Activated CD8-positive, alpha-beta T cell treated with anti-CD3 and anti-CD28 coated beads, Interleukin-2, amount 10 ng/mL, durations not matched to agents 7 days and 5 days (primary cell): ENCODE measurements at regions not wholly inside any gene's neighbourhood (a gene's known extent, or its start where the extent isn't known, plus 50 kb on each side); places are given as distances from the start of the nearest gene placed in this dataset.

ENCODE experiments used
- ATAC-seq: fragments of 150-1000 bp; cut with Tn5 transposase; one replicate; pipeline ENCODE4 v1.10.0; 2021; ENCODE audit warnings: moderate library complexity
- CTCF ChIA-PET: fragments of 350-600 bp; sonication (Branson Sonifier 250); formaldehyde crosslinking; loops from one replicate; lab custom pipeline; 2021; ENCODE audit warnings: antibody characterized with exemption; lab: Charles Lee
- POLR2A ChIA-PET: fragments of 350-600 bp; sonication (Branson Sonifier 250); formaldehyde crosslinking; loops from one replicate; lab custom pipeline; 2021; ENCODE audit warnings: antibody characterized with exemption; lab: Charles Lee
- DNase-seq: peaks from one replicate; pipeline ENCODE4 v3.0.0-alpha.2; 2020
- H3K27ac Mint-ChIP-seq: one replicate; pipeline ENCODE4 v1.8.0; 2021; ENCODE audit warnings: mild to moderate bottlenecking, mixed read lengths
- H3K27me3 Mint-ChIP-seq: one replicate; pipeline ENCODE4 v1.8.0; 2021; ENCODE audit warnings: low read depth, mixed read lengths
- H3K36me3 Mint-ChIP-seq: one replicate; pipeline ENCODE4 v1.8.0; 2021; ENCODE audit warnings: low read depth, mixed read lengths
- H3K4me1 Mint-ChIP-seq: one replicate; pipeline ENCODE4 v1.8.0; 2021; ENCODE audit warnings: low read depth, mixed read lengths
- H3K4me3 Mint-ChIP-seq: one replicate; pipeline ENCODE4 v1.8.0; 2021; ENCODE audit warnings: mild to moderate bottlenecking, mixed read lengths
- H3K9me3 Mint-ChIP-seq: one replicate; pipeline ENCODE4 v1.8.0; 2022; ENCODE audit warnings: mixed read lengths; ENCODE audit not compliant: insufficient read depth

DNA sequence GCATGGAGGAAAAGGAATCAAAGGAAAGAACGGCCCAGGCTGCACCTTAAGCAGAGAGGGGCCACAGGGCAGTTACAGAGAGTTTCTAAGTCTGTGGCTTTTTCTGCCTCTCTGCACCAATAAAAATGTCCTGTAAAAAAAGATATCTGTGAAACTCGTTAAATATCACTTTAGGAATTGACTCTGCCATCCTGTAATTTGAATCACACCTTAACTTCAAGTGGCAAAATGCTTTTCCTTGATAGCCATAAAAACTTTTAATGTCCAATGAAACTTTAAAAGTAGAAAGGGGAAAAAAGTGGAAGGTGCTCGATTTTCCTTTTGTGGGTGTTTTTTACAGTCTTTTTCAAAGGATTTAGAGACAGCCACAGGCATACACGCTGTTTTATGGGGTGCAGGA, 255.7 kb downstream of the ARRDC4 start:
- H3K4me3 Mint-ChIP-seq: no peak overlapping the region
- ChIA-PET POLR2A (no interaction called here), CTCF (no interaction called here)
- no peaks in the 10 kb centered on the region for H3K9me3 Mint-ChIP-seq
- H3K4me1 Mint-ChIP-seq: no peaks in the 10 kb centered on the region
- H3K27ac Mint-ChIP-seq: no peak overlapping the region
- H3K36me3 Mint-ChIP-seq: no peaks in the 10 kb centered on the region
- H3K27me3 Mint-ChIP-seq: no peaks in the 10 kb centered on the region
- no peak for ATAC-seq
- DNase-seq: no peak

DNA sequence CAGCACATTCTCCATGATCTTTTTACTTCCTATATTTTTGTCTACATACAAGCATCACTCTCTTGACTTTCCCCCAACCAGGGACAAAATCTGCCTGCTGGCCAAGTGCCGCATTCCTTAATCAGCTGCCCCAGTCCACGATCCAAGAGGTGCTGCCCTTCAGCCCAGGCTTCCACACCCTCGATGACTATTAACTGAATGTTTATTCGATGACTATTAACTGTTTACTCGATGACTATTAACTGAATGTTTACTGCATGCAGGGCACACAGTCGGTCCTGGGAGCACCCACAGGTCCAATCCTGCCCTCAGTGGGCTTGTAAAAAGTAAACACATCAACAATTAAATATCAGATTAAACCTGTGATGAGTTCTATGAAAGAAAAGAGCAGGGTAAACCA, 256.9 kb downstream of the ARRDC4 start:
- ChIA-PET CTCF (no interaction called here), POLR2A (no interaction called here)
- no peak for DNase-seq
- no peak overlapping the region for H3K27ac Mint-ChIP-seq
- H3K9me3 Mint-ChIP-seq: no peaks in the 10 kb centered on the region
- no peaks in the 10 kb centered on the region for H3K27me3 Mint-ChIP-seq
- H3K4me3 Mint-ChIP-seq: no peak overlapping the region
- no peak for ATAC-seq
- H3K4me1 Mint-ChIP-seq: no peaks in the 10 kb centered on the region
- no peaks in the 10 kb centered on the region for H3K36me3 Mint-ChIP-seq

DNA sequence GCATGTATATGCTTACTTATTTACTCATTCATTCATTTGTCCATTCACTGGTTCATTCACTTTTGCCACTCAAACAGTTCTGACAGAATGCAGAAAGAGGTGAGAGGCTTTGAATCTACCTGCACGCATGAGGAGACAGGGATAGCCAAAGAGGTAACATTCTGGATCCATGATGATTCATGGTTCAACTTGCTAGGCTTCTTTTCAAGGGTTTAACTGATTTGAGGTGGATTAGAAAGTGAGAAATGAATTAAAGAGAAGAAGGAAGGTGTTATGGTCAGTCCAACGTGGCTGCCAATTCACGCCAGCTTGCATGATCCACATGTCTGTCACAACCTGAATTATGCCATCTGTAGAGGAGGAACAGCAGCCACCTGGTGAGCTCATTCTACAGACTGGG, 260.6 kb downstream of the ARRDC4 start:
- ChIA-PET CTCF (no interaction called here), POLR2A (no interaction called here)
- no peaks in the 10 kb centered on the region for H3K36me3 Mint-ChIP-seq
- H3K27ac Mint-ChIP-seq: no peak overlapping the region
- H3K4me3 Mint-ChIP-seq: no peak overlapping the region
- H3K27me3 Mint-ChIP-seq: no peaks in the 10 kb centered on the region
- H3K4me1 Mint-ChIP-seq: no peaks in the 10 kb centered on the region
- no peak for ATAC-seq
- no peaks in the 10 kb centered on the region for H3K9me3 Mint-ChIP-seq
- no peak for DNase-seq

DNA sequence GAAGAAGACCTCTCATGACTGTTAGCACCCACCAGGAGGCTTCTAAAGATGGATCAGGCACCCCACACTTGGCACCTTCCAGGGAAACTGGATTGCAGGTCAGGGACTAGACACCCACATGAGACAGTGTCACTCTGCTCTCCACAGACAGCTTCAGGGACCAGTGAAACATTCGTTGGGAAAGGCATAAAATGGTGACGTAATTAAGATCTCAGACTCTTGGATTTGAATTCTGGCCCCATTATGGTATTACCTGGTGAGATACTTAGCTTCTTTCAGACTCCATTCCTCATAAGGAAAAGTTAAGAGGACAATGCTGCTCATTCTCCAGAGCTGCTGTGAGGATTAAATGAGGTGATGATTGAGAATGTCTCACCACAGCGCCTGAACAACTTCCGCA, 261.1 kb downstream of the ARRDC4 start:
- ATAC-seq: no peak

DNA sequence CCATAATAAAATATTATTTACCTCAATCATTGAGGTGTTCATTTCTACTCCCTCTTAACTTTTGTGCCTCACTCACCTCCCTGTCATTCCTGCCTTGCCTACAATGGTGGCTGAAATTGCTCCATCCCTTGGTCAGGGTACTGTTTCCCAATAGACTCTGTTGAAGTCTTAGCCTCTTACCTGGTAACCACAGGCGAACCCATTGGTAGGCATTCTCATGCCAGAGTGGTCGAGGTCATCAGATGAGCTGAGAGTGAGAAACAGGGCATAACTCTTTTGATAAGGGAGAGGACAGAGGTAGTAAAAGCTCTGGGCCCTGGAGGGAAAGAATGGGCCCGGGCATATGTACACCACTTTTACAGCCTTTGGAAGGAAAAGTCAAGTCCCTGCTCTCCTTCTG, 265.6 kb downstream of the ARRDC4 start:
- H3K4me1 Mint-ChIP-seq: no peaks in the 10 kb centered on the region
- no peaks in the 10 kb centered on the region for H3K27me3 Mint-ChIP-seq
- no peak for ATAC-seq
- no peak overlapping the region for H3K4me3 Mint-ChIP-seq
- H3K27ac Mint-ChIP-seq: no peak overlapping the region
- no peak for DNase-seq
- POLR2A ChIA-PET: no interaction called here
- CTCF ChIA-PET: no interaction called here
- no peaks in the 10 kb centered on the region for H3K9me3 Mint-ChIP-seq
- no peaks in the 10 kb centered on the region for H3K36me3 Mint-ChIP-seq

More for the DNA sequence above, 261.1 kb downstream of the ARRDC4 start:
- no peaks in the 10 kb centered on the region for H3K4me1 Mint-ChIP-seq
- H3K27me3 Mint-ChIP-seq: no peaks in the 10 kb centered on the region
- DNase-seq: no peak
- no peaks in the 10 kb centered on the region for H3K9me3 Mint-ChIP-seq
- ChIA-PET POLR2A (no interaction called here), CTCF (no interaction called here)
- no peak overlapping the region for H3K4me3 Mint-ChIP-seq
- no peak overlapping the region for H3K27ac Mint-ChIP-seq
- no peaks in the 10 kb centered on the region for H3K36me3 Mint-ChIP-seq

DNA sequence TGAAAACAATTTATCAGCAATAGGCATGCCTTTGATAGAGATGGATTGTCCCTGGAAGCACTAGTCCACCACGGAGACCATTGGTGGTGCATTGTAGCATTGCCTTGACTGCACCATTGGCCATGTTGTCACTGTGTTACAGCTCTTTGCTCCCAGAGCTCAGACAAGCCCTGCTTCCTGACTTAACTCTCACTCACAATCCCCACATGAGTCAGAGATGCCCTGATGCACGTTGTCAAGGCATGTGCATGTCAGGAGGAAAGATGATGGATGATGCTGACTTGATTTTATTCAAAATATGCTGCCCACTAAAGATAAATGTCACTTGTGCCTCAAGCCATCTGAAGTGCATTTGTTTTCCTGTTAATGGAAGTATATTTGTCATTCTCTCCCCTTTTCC, 266.1 kb downstream of the ARRDC4 start:
- CTCF ChIA-PET: no interaction called here
- Mint-ChIP-seq H3K27ac (no peak overlapping the region), H3K9me3 (no peaks in the 10 kb centered on the region)

DNA sequence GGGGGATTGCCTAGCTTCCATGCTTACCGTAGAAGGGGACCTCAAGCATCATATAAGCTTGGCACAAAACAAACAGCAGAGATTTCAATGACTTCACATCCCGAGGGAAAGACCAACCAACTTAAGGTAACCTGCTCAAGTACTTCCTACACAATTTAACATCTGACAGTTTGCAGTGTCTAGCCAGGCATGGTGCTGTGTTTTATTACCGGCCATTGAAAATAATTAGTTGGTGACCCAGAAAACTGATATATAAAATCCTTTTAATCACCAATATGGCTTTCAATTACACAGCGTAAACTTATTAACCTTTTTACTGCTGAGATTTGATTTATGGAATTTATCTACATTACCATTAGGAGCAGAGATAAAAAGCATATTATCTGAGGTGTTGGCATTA, 268.3 kb downstream of the ARRDC4 start:
- CTCF ChIA-PET: no interaction called here
- H3K27me3 Mint-ChIP-seq: no peaks in the 10 kb centered on the region
- H3K36me3 Mint-ChIP-seq: no peaks in the 10 kb centered on the region
- H3K4me1 Mint-ChIP-seq: no peaks in the 10 kb centered on the region
- H3K4me3 Mint-ChIP-seq: no peak overlapping the region
- POLR2A ChIA-PET: no interaction called here
- H3K9me3 Mint-ChIP-seq: no peaks in the 10 kb centered on the region
- ATAC-seq: no peak
- H3K27ac Mint-ChIP-seq: no peak overlapping the region
- no peak for DNase-seq

More for the DNA sequence above, 266.1 kb downstream of the ARRDC4 start:
- DNase-seq (no peak), ATAC-seq (no peak)
- H3K4me3 Mint-ChIP-seq: no peak overlapping the region
- POLR2A ChIA-PET: no interaction called here
- no peaks in the 10 kb centered on the region for H3K4me1 Mint-ChIP-seq
- no peaks in the 10 kb centered on the region for H3K36me3 Mint-ChIP-seq
- H3K27me3 Mint-ChIP-seq: no peaks in the 10 kb centered on the region

DNA sequence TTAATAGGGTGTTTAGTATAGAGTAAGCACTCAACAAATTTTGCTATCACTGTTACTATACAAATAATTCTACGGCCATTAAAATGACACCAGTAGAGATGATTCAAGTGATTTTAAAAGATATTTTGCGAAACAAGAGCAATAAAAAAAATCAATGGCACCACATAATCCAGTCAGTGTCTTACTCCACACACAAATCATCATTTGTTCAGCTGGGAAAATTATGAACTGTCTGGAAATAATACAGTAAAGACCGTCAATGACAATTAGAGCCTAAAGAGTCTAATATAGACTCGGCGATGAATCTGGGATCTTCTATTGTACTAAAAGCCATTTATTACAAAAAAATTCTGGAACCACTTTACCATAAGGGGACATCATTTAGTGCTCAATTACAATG, 270.5 kb downstream of the ARRDC4 start:
- H3K4me3 Mint-ChIP-seq: no peak overlapping the region
- H3K4me1 Mint-ChIP-seq: no peaks in the 10 kb centered on the region
- ATAC-seq (no peak), DNase-seq (no peak)
- H3K9me3 Mint-ChIP-seq: no peaks in the 10 kb centered on the region
- ChIA-PET CTCF (no interaction called here), POLR2A (no interaction called here)
- H3K27ac Mint-ChIP-seq: no peak overlapping the region
- no peaks in the 10 kb centered on the region for H3K27me3 Mint-ChIP-seq
- H3K36me3 Mint-ChIP-seq: no peaks in the 10 kb centered on the region

DNA sequence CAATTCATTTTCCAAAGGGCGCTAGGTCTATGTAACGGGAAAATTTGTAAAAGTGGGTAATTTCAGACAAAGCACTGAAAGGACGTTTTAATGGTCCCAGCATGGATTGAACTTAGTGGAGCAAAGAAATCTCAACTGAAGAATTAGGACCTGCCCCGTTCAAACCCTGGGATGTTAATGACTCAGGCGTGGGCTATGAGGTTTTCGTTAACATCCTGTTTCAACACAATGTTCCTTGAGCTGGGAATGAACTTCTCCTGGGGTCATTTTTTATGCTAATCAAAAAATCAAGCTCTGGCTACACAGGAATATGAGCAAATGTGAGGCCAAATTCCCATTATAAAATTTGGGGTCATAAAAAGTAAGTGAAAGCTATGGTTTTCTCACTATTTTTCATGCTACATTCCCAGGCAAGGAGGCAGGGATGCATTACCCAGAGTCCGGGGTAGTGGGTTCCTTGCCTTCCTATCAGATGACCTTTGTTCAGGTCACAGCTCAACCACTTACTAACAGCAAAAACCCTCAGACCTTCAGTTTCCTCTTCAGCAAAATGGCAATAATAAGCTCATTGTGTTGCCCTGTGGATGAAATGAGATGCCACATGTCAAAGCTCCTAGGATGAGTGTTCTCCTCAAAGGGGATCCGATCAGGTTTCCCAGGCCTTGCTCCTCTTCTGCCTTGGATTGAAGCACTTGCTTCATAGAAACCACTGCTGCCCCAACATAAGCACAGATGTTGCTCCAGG, 271.4 kb downstream of the ARRDC4 start:
- Mint-ChIP-seq H3K27me3 (no peaks in the 10 kb centered on the region), H3K4me1 (no peaks in the 10 kb centered on the region), H3K36me3 (no peaks in the 10 kb centered on the region), H3K4me3 (no peak overlapping the region), H3K9me3 (no peaks in the 10 kb centered on the region), H3K27ac (no peak overlapping the region)
- no peak for DNase-seq
- CTCF ChIA-PET: no interaction called here
- POLR2A ChIA-PET: no interaction called here
- no peak for ATAC-seq

DNA sequence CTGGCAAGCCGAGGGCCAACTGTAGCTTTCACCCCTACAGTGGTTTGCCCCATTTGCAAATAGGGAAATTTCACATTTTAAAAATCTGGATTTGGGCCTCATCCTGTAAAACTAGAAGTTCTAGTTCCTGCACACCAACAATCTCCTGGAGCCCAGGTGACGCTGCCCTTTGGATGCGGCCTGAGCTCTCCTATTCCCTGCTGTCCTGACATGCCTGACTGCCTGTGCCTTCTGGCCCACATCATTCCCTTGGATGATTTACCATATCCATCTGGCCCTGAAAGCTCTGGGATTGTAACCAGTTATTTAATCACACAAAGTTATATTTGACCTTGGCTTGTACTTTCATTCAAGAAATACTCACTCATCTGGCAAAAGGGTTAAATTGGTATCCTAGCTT, 272.3 kb downstream of the ARRDC4 start:
- no peak for ATAC-seq
- H3K27ac Mint-ChIP-seq: no peak overlapping the region
- ChIA-PET CTCF (no interaction called here), POLR2A (no interaction called here)
- no peaks in the 10 kb centered on the region for H3K9me3 Mint-ChIP-seq
- no peaks in the 10 kb centered on the region for H3K4me1 Mint-ChIP-seq
- no peak for DNase-seq
- no peaks in the 10 kb centered on the region for H3K36me3 Mint-ChIP-seq
- H3K4me3 Mint-ChIP-seq: no peak overlapping the region
- no peaks in the 10 kb centered on the region for H3K27me3 Mint-ChIP-seq

DNA sequence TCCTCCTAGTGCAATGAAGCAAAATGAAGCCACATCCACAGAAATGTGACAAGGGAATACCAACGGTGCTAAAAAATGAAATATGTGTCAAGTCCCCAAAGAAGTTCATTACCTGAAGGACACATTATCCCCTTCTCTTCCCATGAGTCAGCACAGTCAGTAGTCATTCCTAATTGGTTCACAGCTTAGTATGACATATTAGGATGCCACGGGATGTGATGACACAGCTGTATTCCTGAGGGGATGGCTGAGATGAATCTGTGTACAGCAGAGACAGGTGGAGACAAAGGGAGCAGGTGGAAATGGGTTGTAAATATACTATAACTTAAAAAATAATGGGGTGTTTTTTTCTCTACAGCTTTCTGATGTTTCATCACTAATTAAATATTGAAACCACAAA, 273.4 kb downstream of the ARRDC4 start:
- no peak overlapping the region for H3K4me3 Mint-ChIP-seq
- ChIA-PET CTCF (no interaction called here), POLR2A (no interaction called here)
- ATAC-seq (no peak), DNase-seq (no peak)
- H3K9me3 Mint-ChIP-seq: no peaks in the 10 kb centered on the region
- no peaks in the 10 kb centered on the region for H3K4me1 Mint-ChIP-seq
- H3K27ac Mint-ChIP-seq: no peak overlapping the region
- H3K27me3 Mint-ChIP-seq: no peaks in the 10 kb centered on the region
- no peaks in the 10 kb centered on the region for H3K36me3 Mint-ChIP-seq

DNA sequence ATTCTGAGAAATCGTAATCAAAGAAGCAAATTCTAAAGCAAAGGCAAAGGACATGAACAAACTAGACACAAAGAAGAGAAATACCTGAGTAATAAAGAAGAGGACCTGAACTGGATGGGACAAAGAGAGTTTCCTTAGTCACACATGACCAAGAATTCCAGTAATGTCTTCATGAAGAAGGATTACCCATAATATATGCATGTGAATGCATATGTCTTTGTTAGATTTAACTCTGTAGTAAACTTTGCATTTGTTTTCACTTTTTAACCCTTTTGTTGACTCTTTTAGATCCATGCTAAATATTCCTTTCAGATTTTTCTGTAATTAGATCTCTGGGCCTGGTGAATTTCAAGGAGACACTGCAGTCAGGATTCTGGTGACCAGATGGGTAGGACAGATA, 279.8 kb downstream of the ARRDC4 start:
- POLR2A ChIA-PET: no interaction called here
- no peak overlapping the region for H3K4me3 Mint-ChIP-seq

DNA sequence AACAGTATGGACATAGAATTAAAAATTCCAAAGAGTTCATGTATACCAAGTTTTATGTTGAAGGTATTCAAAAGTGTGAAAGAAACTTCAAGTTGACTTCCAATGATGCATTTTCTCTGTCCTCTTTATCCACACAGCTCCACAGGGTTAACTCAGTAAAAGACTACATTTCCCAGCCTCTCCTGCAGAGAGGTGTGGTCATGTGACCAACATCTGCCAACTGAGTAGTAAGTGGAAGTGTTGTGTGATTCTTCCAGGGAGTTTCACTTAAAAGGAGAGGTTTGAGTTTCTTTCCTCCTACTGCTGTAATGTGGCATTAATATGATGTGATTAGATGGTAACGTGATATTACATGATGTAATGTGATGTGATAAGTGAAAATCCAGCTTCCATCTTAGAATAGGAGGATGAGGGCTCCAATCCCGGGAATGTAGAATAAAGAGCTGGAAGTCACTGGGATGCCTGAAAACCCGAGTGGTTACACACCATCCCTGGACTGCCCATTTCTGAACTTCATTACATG, 280.6 kb downstream of the ARRDC4 start:
- Mint-ChIP-seq H3K4me3 (no peak overlapping the region), H3K4me1 (no peaks in the 10 kb centered on the region), H3K9me3 (no peaks in the 10 kb centered on the region), H3K36me3 (no peaks in the 10 kb centered on the region), H3K27me3 (no peaks in the 10 kb centered on the region), H3K27ac (no peak overlapping the region)
- CTCF ChIA-PET: no interaction called here
- POLR2A ChIA-PET: no interaction called here
- ATAC-seq: no peak
- DNase-seq: no peak

More for the DNA sequence above, 279.8 kb downstream of the ARRDC4 start:
- Mint-ChIP-seq H3K36me3 (no peaks in the 10 kb centered on the region), H3K27me3 (no peaks in the 10 kb centered on the region), H3K27ac (no peak overlapping the region), H3K4me1 (no peaks in the 10 kb centered on the region), H3K9me3 (no peaks in the 10 kb centered on the region)
- no peak for DNase-seq
- no peak for ATAC-seq
- CTCF ChIA-PET: no interaction called here
